A172 (cell line): ENCODE measurements at regions not wholly inside any gene's neighbourhood (a gene's known extent, or its start where the extent isn't known, plus 50 kb on each side); places are given as distances from the start of the nearest gene placed in this dataset.
"Not testable (repeated sequence)": the region's sequence is repeated elsewhere in the genome, so short reads cannot be mapped to it uniquely, and the experiment has no call there.

Experiments
- DNase-seq: peaks from one replicate; pipeline ENCODE4 v3.0.0-alpha.2; 2015; ENCODE audit warnings: low spot score

DNA sequence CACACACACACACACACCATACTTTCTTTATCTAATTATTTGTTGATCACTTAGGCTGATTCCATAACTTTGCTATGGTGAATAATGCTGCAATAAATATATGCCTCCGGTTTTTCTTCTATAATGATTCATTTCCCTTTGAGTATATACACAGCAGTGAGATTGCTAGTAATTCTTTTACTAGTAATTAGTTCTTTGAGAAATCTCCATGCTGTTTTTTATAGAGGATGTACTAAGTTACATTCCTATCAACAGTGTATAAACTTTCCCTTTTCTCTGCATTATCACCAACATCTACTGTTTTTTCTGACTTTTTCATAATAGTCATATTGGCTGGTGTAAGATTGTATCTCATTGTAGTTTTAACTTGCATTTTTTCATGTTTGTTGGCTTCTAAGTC lies 1405.1 kb downstream of the PCDH9 start:
- DNase-seq, result no peak

DNA sequence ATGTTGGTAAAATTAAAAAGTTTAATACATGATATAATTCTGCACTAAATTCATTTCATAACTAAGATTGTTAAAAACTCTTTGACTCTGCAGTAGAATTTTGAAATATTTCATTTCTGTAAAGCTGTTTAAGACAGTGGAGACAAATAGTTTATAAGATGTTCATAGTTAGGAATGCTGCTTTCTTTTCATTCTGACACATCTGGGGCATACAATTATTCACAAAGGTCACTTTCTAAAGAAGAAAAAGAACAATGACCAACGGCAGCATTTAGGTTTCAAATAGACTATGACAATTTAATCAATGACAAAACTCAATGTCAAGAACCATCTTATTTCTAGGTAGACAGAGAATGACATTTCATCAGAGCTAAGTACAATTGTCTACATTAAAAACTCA lies 1422.1 kb downstream of the PCDH9 start:
- no peak for DNase-seq

DNA sequence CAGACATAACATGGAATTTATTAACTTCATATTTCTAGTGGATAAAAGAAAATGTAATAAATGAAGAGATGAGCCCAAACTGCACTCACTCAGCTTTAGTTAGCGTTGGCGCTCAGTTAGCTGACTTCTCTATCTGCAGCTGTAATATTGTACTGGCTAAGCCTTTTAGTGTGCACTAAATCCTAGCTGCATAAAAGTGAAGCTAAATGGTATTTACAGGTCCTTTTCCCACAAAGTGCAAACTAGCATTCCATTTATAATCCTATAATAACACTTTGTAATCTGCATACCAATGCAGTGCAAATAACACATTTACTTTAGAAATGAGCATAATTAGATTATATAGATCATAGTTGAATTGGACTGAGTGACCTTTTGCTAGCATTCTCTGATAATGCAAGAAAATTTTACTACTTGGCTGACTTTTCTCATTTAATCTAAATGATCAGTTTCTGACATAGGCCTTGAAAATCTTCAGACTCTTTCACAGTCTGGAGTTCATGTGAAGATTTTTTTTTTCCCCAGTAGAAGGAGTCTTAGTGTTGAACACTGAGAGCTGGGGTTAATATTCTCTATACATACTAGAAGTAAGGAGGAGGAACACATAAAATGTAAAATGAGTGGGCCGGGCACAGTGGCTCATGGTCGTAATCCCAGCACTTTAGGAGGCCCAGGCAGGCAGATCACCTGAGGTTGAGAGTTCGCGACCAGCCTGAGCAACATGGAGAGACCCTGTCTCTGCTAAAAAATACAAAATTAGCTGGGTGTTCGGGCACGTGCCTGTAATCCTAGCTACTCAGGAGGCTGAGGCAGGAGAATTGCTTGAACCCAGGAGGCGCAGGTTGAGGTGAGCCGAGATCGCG lies 1426.4 kb downstream of the PCDH9 start:
- no peak for DNase-seq

DNA sequence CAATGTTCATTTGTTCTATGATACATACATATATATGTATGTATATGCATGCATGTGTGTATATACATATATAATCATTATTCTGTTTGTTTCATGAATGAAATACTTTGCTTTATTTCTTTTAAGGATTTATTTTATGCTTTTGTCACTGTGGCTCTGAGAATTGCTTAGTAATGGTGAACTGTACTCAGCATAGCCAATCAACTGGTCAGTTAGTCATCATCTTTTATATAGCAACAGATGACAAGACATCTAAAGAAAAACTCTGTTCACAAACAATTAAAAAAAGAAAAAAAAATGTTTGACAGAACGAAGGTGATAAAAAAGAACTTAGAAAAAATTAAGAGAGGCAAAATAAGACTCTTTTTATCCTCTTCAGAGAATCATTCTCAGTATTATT lies 1440.3 kb downstream of the PCDH9 start:
- DNase-seq, result peak; percentile 29

DNA sequence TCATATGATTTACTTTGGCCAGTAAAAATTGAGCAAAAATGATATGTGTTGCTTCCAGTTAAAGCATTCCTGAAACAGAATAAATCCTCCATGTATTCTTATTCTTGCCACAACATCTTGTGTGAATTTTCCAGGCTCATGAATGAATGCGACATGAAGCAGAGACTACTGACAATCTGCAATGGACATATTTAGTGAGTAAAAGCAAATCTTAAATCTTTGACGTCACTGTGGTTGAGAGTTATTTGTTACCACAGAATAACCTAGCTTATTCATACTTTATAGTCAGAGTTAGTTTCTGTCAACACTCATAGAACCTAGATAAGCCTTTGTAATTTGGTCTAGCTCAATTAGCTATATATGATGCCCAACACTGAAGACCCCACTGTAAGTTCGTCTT lies 1443.1 kb downstream of the PCDH9 start:
- DNase-seq, result peak; percentile 19

DNA sequence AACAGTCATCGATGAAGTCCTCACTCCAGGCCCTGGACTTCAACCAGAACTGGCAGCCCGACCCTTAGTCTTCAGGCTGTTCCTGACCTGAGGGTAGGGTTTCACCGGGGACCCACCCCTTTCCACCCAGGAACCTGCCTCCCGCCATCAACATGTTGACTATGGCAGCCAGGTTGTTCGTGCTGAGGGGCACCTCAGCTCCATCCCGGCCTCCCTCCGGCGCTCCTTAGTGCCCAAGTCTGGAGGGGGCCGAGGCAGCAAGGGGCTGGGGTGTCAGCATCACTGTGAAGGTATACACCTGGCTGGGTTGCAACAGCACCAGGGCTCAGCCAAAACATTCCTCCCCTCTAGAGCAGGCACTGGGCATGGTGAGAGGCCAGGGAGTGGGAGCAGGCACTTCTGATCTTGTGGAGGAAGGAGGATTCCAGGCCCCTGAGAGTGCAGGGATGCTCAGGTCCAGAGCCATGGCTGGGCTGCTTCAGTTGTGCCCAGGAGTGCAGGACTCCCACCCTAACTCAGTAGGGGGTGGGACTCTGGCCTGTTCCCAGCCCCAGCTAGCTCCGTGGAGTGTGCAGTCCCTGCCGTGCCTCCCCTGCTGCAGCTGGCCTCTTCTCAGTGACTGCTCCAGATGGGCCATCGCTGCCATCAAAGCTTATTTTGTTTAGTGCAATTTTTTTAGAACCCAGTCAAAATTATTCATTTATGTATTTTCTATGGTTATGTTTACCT lies 1445.9 kb downstream of the PCDH9 start:
- DNase-seq, result no peak

DNA sequence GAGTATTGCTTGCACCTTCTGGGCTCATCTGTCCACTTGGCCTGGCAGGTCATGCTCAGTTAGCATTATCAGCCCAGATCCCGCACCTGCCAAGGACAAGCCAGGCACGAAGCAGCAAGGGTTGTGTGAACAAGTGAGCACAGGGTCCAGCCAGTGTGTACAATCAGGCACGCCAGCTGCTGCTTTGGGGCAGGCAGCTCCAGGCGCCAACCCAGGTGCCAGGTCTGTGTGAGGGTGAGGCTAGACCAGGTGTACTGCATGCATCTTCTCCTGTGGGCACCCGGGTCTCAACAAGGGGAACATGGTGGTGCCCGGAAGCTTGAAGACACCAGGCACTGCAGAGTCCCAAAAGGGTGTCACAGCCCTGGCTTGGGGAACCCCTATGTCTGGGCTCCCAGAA lies 1446.8 kb downstream of the PCDH9 start:
- DNase-seq, result no peak

DNA sequence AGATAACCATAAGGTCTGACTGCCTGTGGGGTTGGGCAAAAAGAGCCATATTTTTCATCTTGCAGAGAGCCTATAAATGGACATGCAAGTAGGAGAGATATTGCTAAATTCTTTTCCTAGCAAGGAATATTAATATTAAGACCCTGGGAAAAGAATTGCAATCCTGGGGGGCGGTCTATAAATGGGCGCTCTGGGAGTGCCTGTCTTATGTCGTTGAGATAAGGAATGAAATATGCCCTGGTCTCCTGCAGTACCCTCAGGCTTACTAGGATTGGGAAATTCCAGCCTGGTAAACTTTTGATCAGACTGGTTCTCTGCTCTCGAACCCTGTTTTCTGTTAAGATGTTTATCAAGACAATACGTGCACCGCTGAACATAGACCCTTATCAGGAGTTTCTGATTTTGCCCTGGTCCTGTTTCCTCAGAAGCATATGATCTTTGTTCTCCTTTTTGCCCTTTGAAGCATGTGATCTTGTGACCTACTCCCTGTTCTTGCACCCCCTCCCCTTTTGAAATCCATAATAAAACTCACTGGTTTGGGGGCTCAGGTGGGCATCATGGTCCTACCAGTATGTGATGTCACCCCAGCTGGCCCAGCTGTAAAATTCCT lies 1458.3 kb downstream of the PCDH9 start:
- not testable (repeated sequence) for DNase-seq

DNA sequence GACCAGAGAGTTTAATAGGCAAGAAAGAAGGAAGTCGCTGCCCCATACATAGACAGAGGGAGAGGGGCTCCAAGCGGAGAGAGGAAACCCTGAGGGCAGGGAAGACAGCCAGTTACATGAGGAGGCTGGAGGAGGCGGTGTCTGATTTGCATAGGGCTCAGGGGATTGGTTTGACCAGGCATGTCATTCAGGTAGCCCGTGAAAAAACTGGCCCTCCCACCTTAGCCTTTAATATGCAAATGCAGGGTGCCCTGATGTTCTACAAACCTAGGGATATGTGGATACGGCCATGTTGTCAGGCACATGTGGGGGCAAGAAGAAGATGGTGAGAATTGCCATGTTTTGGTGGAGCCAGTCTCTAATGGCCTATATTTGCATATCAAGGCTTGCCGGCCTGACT lies 1461.6 kb downstream of the PCDH9 start:
- DNase-seq, result peak; percentile 55

DNA sequence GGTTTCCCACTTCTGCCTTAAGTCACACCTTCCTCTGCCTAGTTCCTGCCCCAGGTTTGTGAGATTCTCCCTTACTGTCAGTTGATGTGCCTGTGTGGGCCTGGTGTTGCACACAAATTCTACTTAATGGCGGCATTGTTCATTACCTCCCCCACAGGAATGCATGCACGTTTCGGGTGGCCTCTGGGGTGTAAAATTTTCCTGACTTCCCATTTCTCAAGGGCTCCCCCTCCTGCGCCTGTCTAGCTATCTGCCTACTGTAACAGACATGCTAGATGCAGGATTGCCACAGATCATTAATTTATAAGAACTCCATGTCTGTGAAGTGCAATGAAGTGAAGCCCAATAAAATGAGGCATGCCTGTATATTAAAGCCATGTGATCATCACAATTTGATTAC lies 1466.3 kb downstream of the PCDH9 start:
- DNase-seq, result no peak

DNA sequence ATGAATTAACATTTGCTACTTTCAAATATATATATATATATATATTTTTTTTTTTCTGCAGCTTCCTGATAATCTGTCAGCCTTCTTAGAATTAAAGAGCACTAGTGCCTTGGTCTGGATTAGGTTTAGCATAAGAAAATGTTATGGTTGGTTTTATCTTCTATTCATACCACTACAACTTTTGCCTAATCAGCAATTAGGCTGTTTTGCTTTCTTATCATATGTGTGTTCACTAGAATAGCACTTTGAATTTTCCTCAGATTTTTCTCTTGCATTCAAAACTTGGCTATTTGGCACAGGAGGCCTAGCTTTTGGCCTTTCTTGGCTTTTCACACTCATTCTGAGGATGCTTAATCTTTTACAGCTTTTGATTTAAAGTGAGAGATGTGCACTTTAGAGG lies 1468.1 kb downstream of the PCDH9 start:
- DNase-seq, result no peak

DNA sequence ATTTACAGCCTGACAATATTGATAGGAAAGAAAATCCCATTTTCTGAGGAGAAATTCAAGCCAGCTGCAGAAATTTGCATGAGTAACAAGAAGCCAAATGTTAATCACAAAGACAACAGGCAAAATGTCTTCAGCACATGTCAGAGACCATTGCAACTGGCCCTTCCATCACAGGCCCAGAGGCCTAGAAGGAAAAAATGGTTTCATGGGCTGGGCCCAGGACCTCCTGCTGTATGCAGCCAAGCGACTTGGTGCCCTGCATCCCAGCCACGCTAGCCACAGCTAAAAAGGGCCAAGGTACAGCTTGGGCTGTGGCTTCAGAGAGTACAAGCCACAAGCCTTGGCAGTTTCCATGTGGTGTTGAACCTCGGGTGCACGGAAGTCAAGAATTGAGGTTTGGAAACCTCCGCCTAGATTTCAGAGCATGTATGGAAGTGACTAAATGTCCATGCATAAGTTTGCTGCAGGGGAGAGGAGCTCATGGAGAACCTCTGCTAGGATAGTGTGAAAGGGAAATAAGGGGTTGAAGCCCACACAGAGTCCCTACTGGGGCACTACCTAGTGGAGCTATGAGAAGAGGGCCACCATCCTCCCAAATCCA lies 1474.0 kb downstream of the PCDH9 start:
- no peak for DNase-seq

DNA sequence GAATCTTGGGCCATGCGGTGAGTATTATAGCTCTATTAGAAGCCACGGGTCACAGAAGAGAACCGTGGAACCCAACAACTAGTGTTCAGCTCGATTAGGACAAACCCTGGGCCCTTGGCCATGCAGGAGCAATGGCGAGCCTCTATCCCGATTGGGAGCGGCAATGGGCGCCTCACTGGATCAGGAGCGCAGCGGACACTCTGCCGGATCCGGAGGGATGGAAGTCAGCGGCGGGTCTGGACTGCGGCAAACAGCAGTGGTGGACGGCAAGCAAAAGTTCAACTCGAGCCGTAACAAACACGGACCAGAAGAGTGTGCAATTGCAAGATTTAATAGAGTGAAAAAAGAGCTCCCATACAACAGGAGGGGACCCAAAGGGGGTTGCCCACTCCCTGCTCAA lies 1481.9 kb downstream of the PCDH9 start:
- no peak for DNase-seq

DNA sequence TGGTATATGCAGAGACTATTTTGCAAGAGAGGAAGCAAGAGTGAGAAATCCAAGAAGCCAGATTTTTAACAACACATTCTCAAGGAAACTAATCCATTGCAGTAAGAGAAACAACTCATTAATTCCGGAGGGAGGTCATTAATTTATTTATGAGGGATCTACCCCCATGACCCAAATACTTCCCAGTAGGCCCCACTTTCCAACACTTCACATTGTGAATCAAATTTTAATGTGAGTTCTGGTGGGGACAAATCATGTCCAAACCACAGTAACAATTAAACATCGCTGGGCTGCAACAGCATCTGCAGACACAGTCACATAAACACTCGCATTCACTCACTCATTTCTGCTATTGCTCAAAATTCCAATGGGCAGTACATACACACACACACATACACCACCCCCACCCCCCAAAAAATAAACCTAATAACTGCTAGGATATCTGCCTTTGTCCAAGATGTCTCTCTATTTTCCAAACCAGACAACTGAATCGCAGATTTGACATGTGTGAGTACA lies 1483.7 kb downstream of the PCDH9 start:
- DNase-seq, result no peak

DNA sequence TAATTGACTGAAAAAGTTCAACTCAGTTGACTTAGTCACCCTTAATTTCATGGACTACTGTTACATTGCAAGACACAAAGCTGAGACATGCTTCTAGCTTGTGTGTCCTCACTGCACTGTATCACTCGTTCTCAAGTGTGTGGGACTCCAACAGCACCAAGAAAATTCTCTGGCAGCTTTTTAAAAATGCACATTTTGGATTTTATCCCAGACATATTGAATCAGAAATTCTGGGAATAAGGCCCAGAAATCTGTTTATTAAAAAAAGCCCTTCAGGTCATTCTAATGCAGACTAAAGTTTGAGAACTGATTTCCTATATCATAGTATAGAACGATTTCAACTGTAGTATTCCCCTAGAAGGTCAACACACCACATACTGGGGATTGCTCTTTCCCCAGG lies 1485.3 kb downstream of the PCDH9 start:
- DNase-seq, result no peak

DNA sequence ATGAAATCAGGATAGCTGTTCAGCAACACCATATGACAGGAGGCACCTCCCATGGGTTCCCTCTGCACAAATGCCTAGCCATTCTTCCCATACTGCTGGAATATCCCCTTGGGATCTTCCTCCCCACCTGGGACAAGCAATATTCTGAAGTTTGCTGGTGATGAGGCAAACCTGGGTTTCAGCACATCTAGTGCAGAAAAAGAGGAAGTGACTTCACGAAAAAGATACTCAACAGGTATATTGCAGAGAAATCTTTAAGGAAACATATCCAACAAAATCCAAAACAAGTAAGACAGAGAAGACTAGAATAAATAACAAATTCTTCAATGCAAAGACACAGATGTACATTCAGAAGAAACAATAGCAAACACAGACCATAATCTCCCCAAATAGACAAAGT lies 1497.0 kb downstream of the PCDH9 start:
- DNase-seq, result no peak

DNA sequence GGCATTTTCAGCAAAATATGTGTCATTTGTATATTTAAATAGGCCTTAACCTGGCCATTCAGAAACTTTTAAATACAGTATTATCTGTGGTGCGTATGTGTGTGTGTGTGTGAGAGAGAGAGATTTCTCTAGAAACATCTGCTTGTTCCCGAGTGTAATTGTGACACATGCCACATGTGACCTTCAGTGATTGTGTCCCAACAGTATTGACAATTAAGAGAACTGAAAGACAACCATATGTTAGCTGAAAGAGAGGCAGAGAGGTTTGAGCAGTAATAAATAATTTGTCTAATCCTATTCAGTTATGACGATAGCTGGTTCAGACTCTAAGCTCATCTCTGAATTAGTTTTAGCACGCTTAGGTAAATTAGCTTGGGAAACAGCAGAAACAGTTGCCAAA lies 1503.1 kb downstream of the PCDH9 start:
- DNase-seq, result no peak

DNA sequence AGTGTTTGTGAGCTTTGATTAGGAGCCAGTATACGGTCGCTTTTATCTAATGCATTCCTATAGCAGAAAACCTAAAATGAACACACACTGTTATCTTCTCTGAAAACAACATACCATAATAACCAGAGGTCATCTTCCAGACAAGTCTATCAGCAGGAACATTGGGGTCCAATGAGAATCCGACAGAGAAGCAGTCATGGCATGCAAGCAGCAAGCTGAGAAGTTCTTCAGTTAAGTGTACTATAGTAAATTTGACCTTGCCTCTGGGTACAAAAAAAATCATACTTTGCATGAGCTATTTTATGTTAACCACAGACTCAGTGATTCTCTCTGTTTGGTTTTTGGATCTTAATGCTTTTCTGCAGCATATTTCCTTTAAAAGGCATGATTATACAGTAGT lies 1505.1 kb downstream of the PCDH9 start:
- no peak for DNase-seq

DNA sequence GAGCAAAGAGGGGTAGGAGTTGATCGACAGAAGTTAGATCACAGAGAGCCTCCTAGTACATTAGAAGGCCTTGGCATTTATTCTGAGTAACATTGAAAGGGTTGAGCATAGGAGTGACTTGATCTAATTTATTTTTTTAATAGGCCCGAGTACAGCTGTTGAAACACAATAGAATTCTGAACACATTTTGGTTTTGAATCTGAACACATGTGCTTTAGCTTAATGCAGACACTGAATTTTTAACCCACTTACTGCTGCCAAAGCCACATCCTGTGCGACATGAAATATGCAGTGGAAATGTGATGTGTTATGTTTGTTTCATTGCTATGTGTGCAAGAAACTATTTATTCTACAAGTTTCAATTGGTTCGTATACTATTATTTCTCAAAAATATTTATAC lies 1505.9 kb downstream of the PCDH9 start:
- DNase-seq, result peak; percentile 1

DNA sequence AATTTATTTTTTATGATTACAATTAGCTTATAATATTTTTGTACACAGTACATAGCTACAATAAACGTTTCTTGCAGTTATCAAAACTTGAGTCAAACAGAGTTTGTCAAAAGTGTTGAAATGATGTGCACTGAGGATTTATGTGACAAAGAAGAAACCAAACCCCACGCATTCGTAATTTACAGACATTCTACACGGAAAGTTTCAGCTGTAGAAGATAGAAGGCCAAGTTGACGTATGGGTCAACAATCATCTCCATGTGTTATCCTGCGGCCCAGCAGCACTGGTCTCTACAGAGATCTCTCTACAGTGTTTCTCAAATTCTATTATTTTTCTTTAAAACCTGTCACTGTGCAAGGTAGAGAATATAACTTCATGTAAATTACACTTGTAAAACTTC lies 1507.6 kb downstream of the PCDH9 start:
- no peak for DNase-seq

DNA sequence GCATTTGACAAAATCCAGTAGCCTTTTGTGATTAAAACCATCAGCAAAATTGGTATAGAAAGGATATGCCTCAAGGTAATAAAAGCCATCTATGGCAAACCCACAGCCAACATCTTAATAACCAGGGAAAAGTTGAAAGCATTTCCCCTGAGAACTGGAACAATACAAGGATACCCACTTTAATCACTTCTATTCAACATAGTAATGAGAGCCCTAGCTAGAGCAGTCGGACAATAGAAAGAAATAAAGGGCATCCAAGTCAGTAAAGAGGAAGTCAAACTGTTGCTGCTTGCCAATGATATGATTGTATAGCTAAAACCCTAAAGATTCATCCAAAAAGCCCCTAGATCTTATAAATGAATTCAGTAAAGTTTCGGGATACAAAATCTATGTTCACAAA lies 1510.3 kb downstream of the PCDH9 start:
- DNase-seq, result no peak

DNA sequence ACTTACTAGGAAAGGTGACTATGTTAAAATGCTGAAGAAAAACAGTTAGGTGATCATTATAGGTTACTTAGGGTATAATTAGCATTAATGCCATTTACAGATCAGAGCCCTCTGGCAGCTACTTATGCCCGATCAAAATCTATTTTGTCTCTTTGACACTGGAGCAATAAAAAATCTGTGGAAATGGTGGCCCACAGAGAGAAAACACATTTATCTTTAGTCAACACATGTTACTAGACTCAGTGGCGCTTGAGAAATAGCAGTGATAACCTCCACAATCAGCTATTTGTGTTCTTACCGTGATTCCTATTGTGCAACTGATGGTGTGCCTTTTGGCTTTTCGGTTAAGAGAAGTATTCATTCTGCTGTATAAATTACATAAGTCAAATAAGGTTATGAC lies 1519.6 kb downstream of the PCDH9 start:
- no peak for DNase-seq
